GM12878 (cell line): ENCODE measurements at regions not wholly inside any gene's neighbourhood (a gene's known extent, or its start where the extent isn't known, plus 50 kb on each side); places are given as distances from the start of the nearest gene placed in this dataset.
A peak's percentile ranks its signal among the peaks of the same experiment; 100 is the strongest.

ENCODE experiments used
- ATAC-seq: fragments of 200-7000 bp; cut with Tn5 transposase; 3 replicates; pipeline ENCODE4 v1.9.1; 2020; ENCODE audit warnings: mild to moderate bottlenecking, moderate library complexity
- BruUV-seq: library from RNA; stranded (reverse); fragments of 400-500 nt; replicated peaks from 2 replicates; lab custom pipeline; 2021; lab: Mats Ljungman, UMichigan
- CTCF ChIA-PET: fragments of 300-600 bp; sonication (Branson Sonifier 250); formaldehyde crosslinking; extraction: SDS; loops from one replicate; lab custom pipeline; 2021; ENCODE audit warnings: inconsistent platforms; lab: Yijun Ruan, JAX
- POLR2A ChIA-PET: fragments of 350-600 bp; formaldehyde crosslinking; extraction: SDS; loops from one replicate; lab custom pipeline; 2021; ENCODE audit warnings: inconsistent platforms; lab: Charles Lee
- RAD21 ChIA-PET: fragments of 300-600 bp; sonication (Branson Sonifier 250); formaldehyde crosslinking; loops from one replicate; lab custom pipeline; 2023; ENCODE audit warnings: antibody characterized with exemption; ENCODE audit not compliant: unreplicated experiment; lab: Charles Lee
- SMC1A ChIA-PET: fragments of 300-600 bp; sonication (Branson Sonifier 250); formaldehyde crosslinking; loops from one replicate; lab custom pipeline; 2023; ENCODE audit not compliant: unreplicated experiment, uncharacterized antibody; lab: Charles Lee
- DNase-seq: peaks from one replicate; pipeline ENCODE4 v3.0.0-alpha.2; 2011; ENCODE audit warnings: low read depth, low spot score
- FAIRE-seq: peaks from 3 replicates; lab custom pipeline; 2011; peaks lifted over from hg19 to GRCh38; lab: Jason Lieb, UNC
- H2AFZ ChIP-seq: 2 replicates; pipeline ENCODE4 v1.6.0; 2011; ENCODE audit warnings: low read depth, low read length, control low read depth; ENCODE audit not compliant: control insufficient read depth
- H3K27ac ChIP-seq: 2 replicates; pipeline ENCODE4 v1.5.1; 2011; ENCODE audit warnings: control low read depth; ENCODE audit not compliant: control insufficient read depth, insufficient read depth
- H3K27me3 ChIP-seq, 2 experiments: replicated peaks in 1 of 2; 2 replicates each; pipeline versions ENCODE4 v1.6.0 to v1.6.1; 2011; ENCODE audit warnings: low read length in 1 of 2; ENCODE audit not compliant: control insufficient read depth in 2 of 2, insufficient read depth in 2 of 2
- H3K36me3 ChIP-seq, 2 experiments: 2 replicates each; pipeline ENCODE4 v1.5.1; 2011; ENCODE audit warnings: low read length in 1 of 2; ENCODE audit not compliant: control insufficient read depth in 2 of 2, insufficient read depth in 2 of 2
- H3K4me1 ChIP-seq: 2 replicates; pipeline ENCODE4 v1.6.1; 2011; ENCODE audit warnings: mild to moderate bottlenecking, low read length, moderate library complexity, mixed read lengths; ENCODE audit not compliant: control insufficient read depth, insufficient read depth
- H3K4me2 ChIP-seq: 2 replicates; pipeline ENCODE4 v1.6.0; 2011; ENCODE audit warnings: control low read depth; ENCODE audit not compliant: control insufficient read depth, insufficient read depth
- H3K4me3 ChIP-seq: fragments of 200-600 bp; sonication (generic); 2 replicates; pipeline ENCODE4 v1.5.1; 2016
- H3K79me2 ChIP-seq: 2 replicates; pipeline ENCODE4 v1.6.0; 2011; ENCODE audit warnings: low read length; ENCODE audit not compliant: control insufficient read depth, insufficient read depth
- H3K9ac ChIP-seq: 2 replicates; pipeline ENCODE4 v1.8.0; 2011; ENCODE audit warnings: low read length, control low read depth, mixed read lengths; ENCODE audit not compliant: control insufficient read depth, insufficient read depth
- H3K9me3 ChIP-seq: replicated peaks from 3 replicates; pipeline ENCODE4 v1.5.1; 2011; ENCODE audit warnings: mild to moderate bottlenecking, low read length; ENCODE audit not compliant: control insufficient read depth, insufficient read depth
- H4K20me1 ChIP-seq: 2 replicates; pipeline ENCODE4 v1.6.0; 2011; ENCODE audit not compliant: control insufficient read depth, insufficient read depth
- CHD4 ChIP-seq: fragments of 200-600 bp; sonication (generic); IDR thresholded peaks from 2 replicates; pipeline ENCODE4 v1.6.1; 2016; ENCODE audit warnings: mild to moderate bottlenecking
- EGR1 ChIP-seq, 2 experiments: IDR thresholded peaks; 1 replicate in 1 of 2; 2 replicates in 1 of 2; pipeline ENCODE4 v1.6.1; 2011 to 2012; ENCODE audit warnings: low read depth in 2 of 2, low read length in 2 of 2, borderline replicate concordance in 1 of 2, mild to moderate bottlenecking in 1 of 2, moderate library complexity in 1 of 2
- EP300 ChIP-seq, 2 experiments: fragments of 150-350 bp in 1 of 2; IDR thresholded peaks; 2 replicates each; pipeline ENCODE4 v1.6.1; 2011 to 2012; ENCODE audit warnings: low read depth in 2 of 2, low read length in 2 of 2, borderline replicate concordance in 1 of 2, improper control_type of control experiment in 1 of 2, inconsistent platforms in 1 of 2; ENCODE audit not compliant: control insufficient read depth in 1 of 2
- FOXK2 ChIP-seq: fragments of 450-650 bp; IDR thresholded peaks from 2 replicates; pipeline ENCODE4 v1.6.1; 2017; ENCODE audit warnings: mild to moderate bottlenecking, moderate library complexity
- FOXM1 ChIP-seq: IDR thresholded peaks from 2 replicates; pipeline ENCODE4 v1.6.1; 2012; ENCODE audit warnings: low read depth, mild to moderate bottlenecking, inconsistent platforms, low read length, moderate library complexity
- IKZF1 ChIP-seq: fragments of 450-650 bp; conservative IDR thresholded peaks from 2 replicates; pipeline ENCODE4 v1.6.1; 2017; ENCODE audit warnings: antibody characterized with exemption, mild to moderate bottlenecking
- IKZF2 ChIP-seq, 2 experiments: fragments of 450-650 bp; IDR thresholded peaks; 2 replicates each; pipeline ENCODE4 v1.6.1; 2017; ENCODE audit warnings: mild to moderate bottlenecking in 2 of 2, moderate library complexity in 2 of 2
- IRF3 ChIP-seq: fragments of 450-650 bp; IDR thresholded peaks from 2 replicates; pipeline ENCODE4 v1.6.1; 2014; ENCODE audit warnings: mild to moderate bottlenecking
- KAT2A ChIP-seq: conservative IDR thresholded peaks from 2 replicates; pipeline ENCODE4 v1.6.1; 2011; ENCODE audit warnings: low read depth, low read length; ENCODE audit not compliant: control insufficient read depth
- NFYB ChIP-seq: IDR thresholded peaks from 2 replicates; pipeline ENCODE4 v1.6.1; 2011; ENCODE audit warnings: low read depth, mild to moderate bottlenecking, low read length, improper control_type of control experiment, moderate library complexity; ENCODE audit not compliant: insufficient read depth
- NR2C1 ChIP-seq: fragments of 450-650 bp; IDR thresholded peaks from 2 replicates; pipeline ENCODE4 v1.6.1; 2017; ENCODE audit warnings: antibody characterized with exemption, mild to moderate bottlenecking, moderate library complexity
- NRF1 ChIP-seq: conservative IDR thresholded peaks from 2 replicates; pipeline ENCODE4 v1.6.1; 2011; ENCODE audit warnings: mild to moderate bottlenecking, low read depth, low read length, improper control_type of control experiment
- POU2F2 ChIP-seq: IDR thresholded peaks from 3 replicates; pipeline ENCODE4 v1.6.1; 2011; ENCODE audit warnings: low read depth, mild to moderate bottlenecking, low read length, borderline replicate concordance
- RAD51 ChIP-seq: fragments of 450-650 bp; IDR thresholded peaks from 2 replicates; pipeline ENCODE4 v1.6.1; 2016; ENCODE audit warnings: moderate library complexity, mild to moderate bottlenecking, inconsistent platforms
- WRNIP1 ChIP-seq: IDR thresholded peaks from 2 replicates; pipeline ENCODE4 v1.6.1; 2011; ENCODE audit warnings: low read depth, low read length, improper control_type of control experiment, borderline replicate concordance
- ZNF24 ChIP-seq: fragments of 450-650 bp; IDR thresholded peaks from 2 replicates; pipeline ENCODE4 v1.6.1; 2017; ENCODE audit warnings: antibody characterized with exemption, mild to moderate bottlenecking
- WGBS: methylation state at CpG from one replicate; pipeline ENCODE4 v1.1.6; 2016; ENCODE audit warnings: low lambda C conversion rate; ENCODE audit not compliant: insufficient replicate concordance, insufficient coverage; ENCODE audit errors: missing lambda C conversion rate; 5-methylcytosine and 5-hydroxymethylcytosine counted together
- in situ Hi-C: fragments of 300-500 bp; cut with MboI; formaldehyde crosslinking; loops from 9 replicates; pipeline ENCODE4 v1.14.3; 2018; ENCODE audit warnings: mixed read lengths
- intact Hi-C: fragments of 100-400 bp; cut with micrococcal nuclease; formaldehyde crosslinking; loops from one replicate; pipeline ENCODE4 v1.14.2; 2022; ENCODE audit not compliant: unreplicated experiment
- TF ChIP-seq, protein P1 (sequence below): fragments of 450-650 bp; conservative IDR thresholded peaks from 2 replicates; pipeline ENCODE4 v1.6.1; 2017; ENCODE audit warnings: mild to moderate bottlenecking, moderate library complexity
- TF ChIP-seq, protein P2 (sequence below): fragments of 450-650 bp; IDR thresholded peaks from 2 replicates; pipeline ENCODE4 v1.6.1; 2017; ENCODE audit warnings: antibody characterized with exemption, mild to moderate bottlenecking, moderate library complexity

DNA sequence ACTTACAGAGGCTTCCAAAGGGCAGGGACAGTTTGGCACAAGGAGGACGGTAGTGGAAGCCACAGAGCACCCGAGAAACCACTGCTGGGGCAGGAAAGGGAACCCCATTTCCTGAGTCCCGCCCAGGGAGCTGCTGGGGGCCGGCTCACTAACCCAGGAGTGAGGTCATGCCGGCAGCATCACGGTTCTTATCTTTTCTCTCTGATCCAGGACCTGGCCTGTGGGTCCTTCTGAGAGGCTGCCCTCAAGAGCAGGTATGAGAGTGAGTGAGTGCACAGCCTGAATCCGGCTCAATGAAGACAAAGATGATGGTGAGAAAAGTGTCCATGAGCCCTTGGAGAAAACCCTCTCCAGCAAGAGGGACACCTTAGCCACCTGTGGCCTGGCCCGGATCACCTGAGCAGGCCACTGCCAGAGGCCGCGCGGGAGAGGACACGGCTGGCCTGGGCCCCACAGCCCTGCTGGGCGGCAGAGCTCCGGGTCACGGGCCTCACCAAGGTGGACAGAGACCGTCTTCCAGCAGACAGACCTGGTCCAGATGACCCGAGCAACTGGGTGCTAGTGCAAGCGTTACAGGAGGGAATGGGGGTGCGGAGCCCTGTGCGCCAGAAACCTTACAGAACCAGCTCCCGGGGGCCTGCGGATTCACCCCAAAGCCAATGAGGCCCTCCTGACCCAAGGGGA lies 94.9 kb downstream of the RIPK4 start:
- in situ Hi-C loops: no loop called here
- Histone ChIP-seq H3K27me3 (no peaks in the 10 kb centered on the region; a peak in 1 of 4 replicates), H3K9me3 (no peaks in the 10 kb centered on the region), H3K79me2 (no peaks in the 10 kb centered on the region), H3K4me1 (no peaks in the 10 kb centered on the region), H2AFZ (no peak overlapping the region), H4K20me1 (no peaks in the 10 kb centered on the region), H3K4me2 (no peak overlapping the region), H3K36me3 (no peaks in the 10 kb centered on the region), H3K4me3 (no peak overlapping the region), H3K9ac (no peak overlapping the region), H3K27ac (no peak overlapping the region)
- WGBS: 50% methylated on average over 22 of the region's 22 CpGs
- TF ChIP-seq, protein P1, sequence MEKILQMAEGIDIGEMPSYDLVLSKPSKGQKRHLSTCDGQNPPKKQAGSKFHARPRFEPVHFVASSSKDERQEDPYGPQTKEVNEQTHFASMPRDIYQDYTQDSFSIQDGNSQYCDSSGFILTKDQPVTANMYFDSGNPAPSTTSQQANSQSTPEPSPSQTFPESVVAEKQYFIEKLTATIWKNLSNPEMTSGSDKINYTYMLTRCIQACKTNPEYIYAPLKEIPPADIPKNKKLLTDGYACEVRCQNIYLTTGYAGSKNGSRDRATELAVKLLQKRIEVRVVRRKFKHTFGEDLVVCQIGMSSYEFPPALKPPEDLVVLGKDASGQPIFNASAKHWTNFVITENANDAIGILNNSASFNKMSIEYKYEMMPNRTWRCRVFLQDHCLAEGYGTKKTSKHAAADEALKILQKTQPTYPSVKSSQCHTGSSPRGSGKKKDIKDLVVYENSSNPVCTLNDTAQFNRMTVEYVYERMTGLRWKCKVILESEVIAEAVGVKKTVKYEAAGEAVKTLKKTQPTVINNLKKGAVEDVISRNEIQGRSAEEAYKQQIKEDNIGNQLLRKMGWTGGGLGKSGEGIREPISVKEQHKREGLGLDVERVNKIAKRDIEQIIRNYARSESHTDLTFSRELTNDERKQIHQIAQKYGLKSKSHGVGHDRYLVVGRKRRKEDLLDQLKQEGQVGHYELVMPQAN: no peak
- no peak for TF ChIP-seq IRF3
- no peak for TF ChIP-seq NR2C1
- no peak for TF ChIP-seq NRF1
- TF ChIP-seq FOXK2: no peak
- no peak for TF ChIP-seq POU2F2
- TF ChIP-seq NFYB: no peak
- no peak for TF ChIP-seq EP300 (IDR thresholded peaks at IDR 0.05; ENCODE audit: borderline replicate concordance in 1 of 2, control insufficient read depth in 1 of 2, low read depth in 2 of 2, low read length in 2 of 2)
- TF ChIP-seq WRNIP1: no peak
- TF ChIP-seq, protein P2, sequence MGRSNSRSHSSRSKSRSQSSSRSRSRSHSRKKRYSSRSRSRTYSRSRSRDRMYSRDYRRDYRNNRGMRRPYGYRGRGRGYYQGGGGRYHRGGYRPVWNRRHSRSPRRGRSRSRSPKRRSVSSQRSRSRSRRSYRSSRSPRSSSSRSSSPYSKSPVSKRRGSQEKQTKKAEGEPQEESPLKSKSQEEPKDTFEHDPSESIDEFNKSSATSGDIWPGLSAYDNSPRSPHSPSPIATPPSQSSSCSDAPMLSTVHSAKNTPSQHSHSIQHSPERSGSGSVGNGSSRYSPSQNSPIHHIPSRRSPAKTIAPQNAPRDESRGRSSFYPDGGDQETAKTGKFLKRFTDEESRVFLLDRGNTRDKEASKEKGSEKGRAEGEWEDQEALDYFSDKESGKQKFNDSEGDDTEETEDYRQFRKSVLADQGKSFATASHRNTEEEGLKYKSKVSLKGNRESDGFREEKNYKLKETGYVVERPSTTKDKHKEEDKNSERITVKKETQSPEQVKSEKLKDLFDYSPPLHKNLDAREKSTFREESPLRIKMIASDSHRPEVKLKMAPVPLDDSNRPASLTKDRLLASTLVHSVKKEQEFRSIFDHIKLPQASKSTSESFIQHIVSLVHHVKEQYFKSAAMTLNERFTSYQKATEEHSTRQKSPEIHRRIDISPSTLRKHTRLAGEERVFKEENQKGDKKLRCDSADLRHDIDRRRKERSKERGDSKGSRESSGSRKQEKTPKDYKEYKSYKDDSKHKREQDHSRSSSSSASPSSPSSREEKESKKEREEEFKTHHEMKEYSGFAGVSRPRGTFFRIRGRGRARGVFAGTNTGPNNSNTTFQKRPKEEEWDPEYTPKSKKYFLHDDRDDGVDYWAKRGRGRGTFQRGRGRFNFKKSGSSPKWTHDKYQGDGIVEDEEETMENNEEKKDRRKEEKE: no peak
- TF ChIP-seq IKZF1: no peak
- no peak for TF ChIP-seq ZNF24
- TF ChIP-seq CHD4: no peak
- no peak for TF ChIP-seq RAD51
- TF ChIP-seq IKZF2 (IDR thresholded peaks at IDR 0.05): no peak
- no peak for TF ChIP-seq KAT2A
- no peak for TF ChIP-seq FOXM1
- no peak for TF ChIP-seq EGR1 (IDR thresholded peaks at IDR 0.05; ENCODE audit: borderline replicate concordance in 1 of 2, low read depth in 2 of 2, low read length in 2 of 2)
- ChIA-PET RAD21 (no interaction called here), SMC1A (no interaction called here), CTCF (no interaction called here), POLR2A (no interaction called here)
- ATAC-seq: peak; percentile 46
- FAIRE-seq: no peak
- BruUV-seq: no TSS peak
- no peak for DNase-seq
- intact Hi-C loops: no loop called here
